GM19397 (cell line): ENCODE measurements at regions not wholly inside any gene's neighbourhood (a gene's known extent, or its start where the extent isn't known, plus 50 kb on each side); places are given as distances from the start of the nearest gene placed in this dataset.
"Not testable (repeated sequence)": the region's sequence is repeated elsewhere in the genome, so short reads cannot be mapped to it uniquely, and the experiment has no call there.

Experiments used
- ATAC-seq: cut with Tn5 transposase; IDR thresholded peaks from one replicate; pipeline ENCODE4 v1.9.1; 2021; ENCODE audit warnings: mild to moderate bottlenecking, moderate library complexity; ENCODE audit not compliant: unreplicated experiment

- not testable (repeated sequence) for ATAC-seq
Observed at GRCh38 chr1:146443088-146443870, 214.5 kb upstream of the NOTCH2NLA start.

- ATAC-seq: not testable (repeated sequence)
Observed at GRCh38 chr1:146438543-146438942, 209.7 kb upstream of the NOTCH2NLA start.

GRCh38 chr1:146416642-146417041, 187.8 kb upstream of the NOTCH2NLA start:
- not testable (repeated sequence) for ATAC-seq

GRCh38 chr1:146415017-146415416, 186.2 kb upstream of the NOTCH2NLA start:
- ATAC-seq: not testable (repeated sequence)

- ATAC-seq: not testable (repeated sequence)
Observed at GRCh38 chr1:146413911-146414310, 185.1 kb upstream of the NOTCH2NLA start.

- not testable (repeated sequence) for ATAC-seq
Observed at GRCh38 chr1:146411923-146412322, 183.1 kb upstream of the NOTCH2NLA start.

- not testable (repeated sequence) for ATAC-seq
Observed at GRCh38 chr1:146409817-146410441, 181.1 kb upstream of the NOTCH2NLA start.

GRCh38 chr1:146409116-146409801, 180.4 kb upstream of the NOTCH2NLA start:
- ATAC-seq: not testable (repeated sequence)

- ATAC-seq: not testable (repeated sequence)
Observed at GRCh38 chr1:146401281-146401825, 172.5 kb upstream of the NOTCH2NLA start.

GRCh38 chr1:146400173-146401121, 171.6 kb upstream of the NOTCH2NLA start:
- not testable (repeated sequence) for ATAC-seq

- not testable (repeated sequence) for ATAC-seq
Observed at GRCh38 chr1:146399225-146399624, 170.4 kb upstream of the NOTCH2NLA start.

- not testable (repeated sequence) for ATAC-seq
Observed at GRCh38 chr1:146396801-146397200, 168.0 kb upstream of the NOTCH2NLA start.

- ATAC-seq: not testable (repeated sequence)
Observed at GRCh38 chr1:146396242-146396641, 167.4 kb upstream of the NOTCH2NLA start.

- not testable (repeated sequence) for ATAC-seq
Observed at GRCh38 chr1:146393796-146394195, 165.0 kb upstream of the NOTCH2NLA start.

- not testable (repeated sequence) for ATAC-seq
Observed at GRCh38 chr1:146393154-146393553, 164.3 kb upstream of the NOTCH2NLA start.

- ATAC-seq: not testable (repeated sequence)
Observed at GRCh38 chr1:146389178-146389577, 160.4 kb upstream of the NOTCH2NLA start.

GRCh38 chr1:146387750-146388469, 159.1 kb upstream of the NOTCH2NLA start:
- peak; percentile 42 for ATAC-seq

GRCh38 chr1:146386851-146387749, 158.3 kb upstream of the NOTCH2NLA start:
- ATAC-seq: peak; percentile 94
